ENCODE measurements at regions not wholly inside any gene's neighbourhood (a gene's known extent, or its start where the extent isn't known, plus 50 kb on each side); places are given as distances from the start of the nearest gene placed in this dataset.

GRCh38 chr14:34331728-34332623, 130.1 kb downstream of the SPTSSA start (continued):
- TF ChIP-seq, protein P1, sequence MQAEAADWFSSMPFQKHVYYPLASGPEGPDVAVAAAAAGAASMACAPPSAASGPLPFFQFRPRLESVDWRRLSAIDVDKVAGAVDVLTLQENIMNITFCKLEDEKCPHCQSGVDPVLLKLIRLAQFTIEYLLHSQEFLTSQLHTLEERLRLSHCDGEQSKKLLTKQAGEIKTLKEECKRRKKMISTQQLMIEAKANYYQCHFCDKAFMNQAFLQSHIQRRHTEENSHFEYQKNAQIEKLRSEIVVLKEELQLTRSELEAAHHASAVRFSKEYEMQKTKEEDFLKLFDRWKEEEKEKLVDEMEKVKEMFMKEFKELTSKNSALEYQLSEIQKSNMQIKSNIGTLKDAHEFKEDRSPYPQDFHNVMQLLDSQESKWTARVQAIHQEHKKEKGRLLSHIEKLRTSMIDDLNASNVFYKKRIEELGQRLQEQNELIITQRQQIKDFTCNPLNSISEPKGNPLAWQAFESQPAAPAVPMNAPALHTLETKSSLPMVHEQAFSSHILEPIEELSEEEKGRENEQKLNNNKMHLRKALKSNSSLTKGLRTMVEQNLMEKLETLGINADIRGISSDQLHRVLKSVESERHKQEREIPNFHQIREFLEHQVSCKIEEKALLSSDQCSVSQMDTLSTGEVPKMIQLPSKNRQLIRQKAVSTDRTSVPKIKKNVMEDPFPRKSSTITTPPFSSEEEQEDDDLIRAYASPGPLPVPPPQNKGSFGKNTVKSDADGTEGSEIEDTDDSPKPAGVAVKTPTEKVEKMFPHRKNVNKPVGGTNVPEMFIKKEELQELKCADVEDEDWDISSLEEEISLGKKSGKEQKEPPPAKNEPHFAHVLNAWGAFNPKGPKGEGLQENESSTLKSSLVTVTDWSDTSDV (CRISPR knock-in tag; IDR thresholded peaks at IDR 0.05) = no peak
- no peak; the same call in 1 of the 2 replicates for TF ChIP-seq ETV5 (CRISPR knock-in tag; IDR thresholded peaks at IDR 0.05; ENCODE audit: borderline replicate concordance)
- TF ChIP-seq LCORL (IDR thresholded peaks at IDR 0.05) = peak; percentile 69; the same call in 1 of the 2 replicates
- TF ChIP-seq LCORL (CRISPR knock-in tag; IDR thresholded peaks at IDR 0.05) = peak; percentile 98
- TF ChIP-seq HDAC6 (IDR thresholded peaks at IDR 0.05; ENCODE audit: low read depth, low read length) = no peak
- TF ChIP-seq ZNF274 (CRISPR knock-in tag; IDR thresholded peaks at IDR 0.05) = peak; percentile 92
- 0 out of 2 replicates have a peak, but pooled peaks have one; percentile 34 for TF ChIP-seq ZNF431 (CRISPR knock-in tag; IDR thresholded peaks at IDR 0.05; ENCODE audit: borderline replicate concordance, low read depth)
- TF ChIP-seq, protein P2, sequence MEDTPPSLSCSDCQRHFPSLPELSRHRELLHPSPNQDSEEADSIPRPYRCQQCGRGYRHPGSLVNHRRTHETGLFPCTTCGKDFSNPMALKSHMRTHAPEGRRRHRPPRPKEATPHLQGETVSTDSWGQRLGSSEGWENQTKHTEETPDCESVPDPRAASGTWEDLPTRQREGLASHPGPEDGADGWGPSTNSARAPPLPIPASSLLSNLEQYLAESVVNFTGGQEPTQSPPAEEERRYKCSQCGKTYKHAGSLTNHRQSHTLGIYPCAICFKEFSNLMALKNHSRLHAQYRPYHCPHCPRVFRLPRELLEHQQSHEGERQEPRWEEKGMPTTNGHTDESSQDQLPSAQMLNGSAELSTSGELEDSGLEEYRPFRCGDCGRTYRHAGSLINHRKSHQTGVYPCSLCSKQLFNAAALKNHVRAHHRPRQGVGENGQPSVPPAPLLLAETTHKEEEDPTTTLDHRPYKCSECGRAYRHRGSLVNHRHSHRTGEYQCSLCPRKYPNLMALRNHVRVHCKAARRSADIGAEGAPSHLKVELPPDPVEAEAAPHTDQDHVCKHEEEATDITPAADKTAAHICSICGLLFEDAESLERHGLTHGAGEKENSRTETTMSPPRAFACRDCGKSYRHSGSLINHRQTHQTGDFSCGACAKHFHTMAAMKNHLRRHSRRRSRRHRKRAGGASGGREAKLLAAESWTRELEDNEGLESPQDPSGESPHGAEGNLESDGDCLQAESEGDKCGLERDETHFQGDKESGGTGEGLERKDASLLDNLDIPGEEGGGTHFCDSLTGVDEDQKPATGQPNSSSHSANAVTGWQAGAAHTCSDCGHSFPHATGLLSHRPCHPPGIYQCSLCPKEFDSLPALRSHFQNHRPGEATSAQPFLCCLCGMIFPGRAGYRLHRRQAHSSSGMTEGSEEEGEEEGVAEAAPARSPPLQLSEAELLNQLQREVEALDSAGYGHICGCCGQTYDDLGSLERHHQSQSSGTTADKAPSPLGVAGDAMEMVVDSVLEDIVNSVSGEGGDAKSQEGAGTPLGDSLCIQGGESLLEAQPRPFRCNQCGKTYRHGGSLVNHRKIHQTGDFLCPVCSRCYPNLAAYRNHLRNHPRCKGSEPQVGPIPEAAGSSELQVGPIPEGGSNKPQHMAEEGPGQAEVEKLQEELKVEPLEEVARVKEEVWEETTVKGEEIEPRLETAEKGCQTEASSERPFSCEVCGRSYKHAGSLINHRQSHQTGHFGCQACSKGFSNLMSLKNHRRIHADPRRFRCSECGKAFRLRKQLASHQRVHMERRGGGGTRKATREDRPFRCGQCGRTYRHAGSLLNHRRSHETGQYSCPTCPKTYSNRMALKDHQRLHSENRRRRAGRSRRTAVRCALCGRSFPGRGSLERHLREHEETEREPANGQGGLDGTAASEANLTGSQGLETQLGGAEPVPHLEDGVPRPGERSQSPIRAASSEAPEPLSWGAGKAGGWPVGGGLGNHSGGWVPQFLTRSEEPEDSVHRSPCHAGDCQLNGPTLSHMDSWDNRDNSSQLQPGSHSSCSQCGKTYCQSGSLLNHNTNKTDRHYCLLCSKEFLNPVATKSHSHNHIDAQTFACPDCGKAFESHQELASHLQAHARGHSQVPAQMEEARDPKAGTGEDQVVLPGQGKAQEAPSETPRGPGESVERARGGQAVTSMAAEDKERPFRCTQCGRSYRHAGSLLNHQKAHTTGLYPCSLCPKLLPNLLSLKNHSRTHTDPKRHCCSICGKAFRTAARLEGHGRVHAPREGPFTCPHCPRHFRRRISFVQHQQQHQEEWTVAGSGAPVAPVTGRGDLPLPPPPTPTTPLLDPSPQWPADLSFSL (CRISPR knock-in tag; IDR thresholded peaks at IDR 0.05) = peak; percentile 78
- TF ChIP-seq, protein P3, sequence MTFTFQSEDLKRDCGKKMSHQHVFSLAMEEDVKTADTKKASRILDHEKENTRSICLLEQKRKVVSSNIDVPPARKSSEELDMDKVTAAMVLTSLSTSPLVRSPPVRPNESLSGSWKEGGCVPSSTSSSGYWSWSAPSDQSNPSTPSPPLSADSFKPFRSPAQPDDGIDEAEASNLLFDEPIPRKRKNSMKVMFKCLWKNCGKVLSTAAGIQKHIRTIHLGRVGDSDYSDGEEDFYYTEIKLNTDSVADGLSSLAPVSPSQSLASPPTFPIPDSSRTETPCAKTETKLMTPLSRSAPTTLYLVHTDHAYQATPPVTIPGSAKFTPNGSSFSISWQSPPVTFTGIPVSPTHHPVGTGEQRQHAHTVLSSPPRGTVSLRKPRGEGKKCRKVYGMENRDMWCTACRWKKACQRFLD (CRISPR knock-in tag; IDR thresholded peaks at IDR 0.05; ENCODE audit: borderline replicate concordance) = peak; percentile 85; the same call in 1 of the 2 replicates
- peak; percentile 69; the same call in 1 of the 2 replicates for TF ChIP-seq ZNF292 (CRISPR knock-in tag; IDR thresholded peaks at IDR 0.05; ENCODE audit: borderline replicate concordance, low read depth)
- no peak; the same call in none of the 2 replicates for TF ChIP-seq FOXJ3 (CRISPR knock-in tag; IDR thresholded peaks at IDR 0.05; ENCODE audit: borderline replicate concordance)
- peak; percentile 85; the same call in 1 of the 2 replicates for TF ChIP-seq SMAD1 (CRISPR knock-in tag; IDR thresholded peaks at IDR 0.05; ENCODE audit: borderline replicate concordance, low read depth)
- no peak for TF ChIP-seq MAFG (CRISPR knock-in tag; IDR thresholded peaks at IDR 0.05)
- TF ChIP-seq SALL2 (CRISPR knock-in tag; IDR thresholded peaks at IDR 0.05) = peak; percentile 70; the same call in 1 of the 2 replicates
- no peak; the same call in 1 of the 2 replicates for TF ChIP-seq NCOA2 (CRISPR knock-in tag; IDR thresholded peaks at IDR 0.05)

Measured in HepG2 (cell line).